ENCODE measurements at regions not wholly inside any gene's neighbourhood (a gene's known extent, or its start where the extent isn't known, plus 50 kb on each side); places are given as distances from the start of the nearest gene placed in this dataset.

GRCh38 chr11:41613326-41613725, 153.9 kb upstream of the LRRC4C start:
- DNase-seq (ENCODE audit: low read depth), result no peak
- TF ChIP-seq CTCF (IDR thresholded peaks at IDR 0.05; ENCODE audit: control insufficient read depth, extremely low read depth, insufficient read depth), result no peak
- no peak overlapping the region for H3K4me3 ChIP-seq (ENCODE audit: low read depth, low read length)

- TF ChIP-seq CTCF (IDR thresholded peaks at IDR 0.05; ENCODE audit: control insufficient read depth, extremely low read depth, insufficient read depth), result no peak
- no peak overlapping the region for H3K4me3 ChIP-seq (ENCODE audit: low read depth, low read length)
- DNase-seq (ENCODE audit: low read depth), result no peak
Measured at GRCh38 chr11:41622707-41623359, 163.4 kb upstream of the LRRC4C start.

GRCh38 chr11:41659985-41660384, 200.5 kb upstream of the LRRC4C start:
- DNase-seq (ENCODE audit: low read depth), result peak; percentile 25
- no peak for TF ChIP-seq CTCF (IDR thresholded peaks at IDR 0.05; ENCODE audit: control insufficient read depth, extremely low read depth, insufficient read depth)
- no peak overlapping the region for H3K4me3 ChIP-seq (ENCODE audit: low read depth, low read length)

- no peak overlapping the region for H3K4me3 ChIP-seq (ENCODE audit: low read depth, low read length)
- TF ChIP-seq CTCF (IDR thresholded peaks at IDR 0.05; ENCODE audit: control insufficient read depth, extremely low read depth, insufficient read depth), result no peak
- DNase-seq (ENCODE audit: low read depth), result no peak
Measured at GRCh38 chr11:41660585-41660984, 201.1 kb upstream of the LRRC4C start.

GRCh38 chr11:41665441-41666360, 206.2 kb upstream of the LRRC4C start:
- TF ChIP-seq CTCF (IDR thresholded peaks at IDR 0.05; ENCODE audit: control insufficient read depth, extremely low read depth, insufficient read depth), result no peak

GRCh38 chr11:41666951-41667653, 207.7 kb upstream of the LRRC4C start:
- DNase-seq (ENCODE audit: low read depth), result no peak
- H3K4me3 ChIP-seq (ENCODE audit: low read depth, low read length), result no peak overlapping the region
- TF ChIP-seq CTCF (IDR thresholded peaks at IDR 0.05; ENCODE audit: control insufficient read depth, extremely low read depth, insufficient read depth), result no peak

More at GRCh38 chr11:41665441-41666360, 206.2 kb upstream of the LRRC4C start:
- no peak overlapping the region for H3K4me3 ChIP-seq (ENCODE audit: low read depth, low read length)
- no peak for DNase-seq (ENCODE audit: low read depth)
